ENCODE measurements at regions not wholly inside any gene's neighbourhood (a gene's known extent, or its start where the extent isn't known, plus 50 kb on each side); places are given as distances from the start of the nearest gene placed in this dataset.

GRCh38 chr4:54513204-54513603 lies 144.6 kb upstream of the KIT start:
- no peak overlapping the region for H3K4me3 ChIP-seq (ENCODE audit: low read depth, low read length)
- in situ Hi-C loops (cut with HindIII; ENCODE audit: low pct_ligation_motif_present, low sequenced_read_pairs) = no loop called here
- DNase-seq = peak; percentile 91
- TF ChIP-seq, protein P1, sequence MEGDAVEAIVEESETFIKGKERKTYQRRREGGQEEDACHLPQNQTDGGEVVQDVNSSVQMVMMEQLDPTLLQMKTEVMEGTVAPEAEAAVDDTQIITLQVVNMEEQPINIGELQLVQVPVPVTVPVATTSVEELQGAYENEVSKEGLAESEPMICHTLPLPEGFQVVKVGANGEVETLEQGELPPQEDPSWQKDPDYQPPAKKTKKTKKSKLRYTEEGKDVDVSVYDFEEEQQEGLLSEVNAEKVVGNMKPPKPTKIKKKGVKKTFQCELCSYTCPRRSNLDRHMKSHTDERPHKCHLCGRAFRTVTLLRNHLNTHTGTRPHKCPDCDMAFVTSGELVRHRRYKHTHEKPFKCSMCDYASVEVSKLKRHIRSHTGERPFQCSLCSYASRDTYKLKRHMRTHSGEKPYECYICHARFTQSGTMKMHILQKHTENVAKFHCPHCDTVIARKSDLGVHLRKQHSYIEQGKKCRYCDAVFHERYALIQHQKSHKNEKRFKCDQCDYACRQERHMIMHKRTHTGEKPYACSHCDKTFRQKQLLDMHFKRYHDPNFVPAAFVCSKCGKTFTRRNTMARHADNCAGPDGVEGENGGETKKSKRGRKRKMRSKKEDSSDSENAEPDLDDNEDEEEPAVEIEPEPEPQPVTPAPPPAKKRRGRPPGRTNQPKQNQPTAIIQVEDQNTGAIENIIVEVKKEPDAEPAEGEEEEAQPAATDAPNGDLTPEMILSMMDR (IDR thresholded peaks at IDR 0.05; ENCODE audit: low read depth, low read length, missing control alignments) = no peak
- peak overlapping the region; percentile 66 for H3K27ac ChIP-seq
- no peaks in the 10 kb centered on the region for H3K36me3 ChIP-seq (replicated peaks)
- no peaks in the 10 kb centered on the region for H3K27me3 ChIP-seq (replicated peaks)

GRCh38 chr4:54513741-54514140 lies 144.0 kb upstream of the KIT start:
- Histone ChIP-seq H3K36me3 (replicated peaks) (no peaks in the 10 kb centered on the region), H3K27me3 (replicated peaks) (no peaks in the 10 kb centered on the region), H3K4me3 (ENCODE audit: low read depth, low read length) (no peak overlapping the region), H3K27ac (peak overlapping the region; percentile 37)
- in situ Hi-C loops (cut with HindIII; ENCODE audit: low pct_ligation_motif_present, low sequenced_read_pairs) = no loop called here
- TF ChIP-seq, protein P1 (IDR thresholded peaks at IDR 0.05; ENCODE audit: low read depth, low read length, missing control alignments) = no peak
- DNase-seq = no peak

GRCh38 chr4:54516556-54517215 lies 141.1 kb upstream of the KIT start:
- H3K27ac ChIP-seq = no peak overlapping the region
- DNase-seq = no peak
- H3K36me3 ChIP-seq (replicated peaks) = no peaks in the 10 kb centered on the region
- H3K4me3 ChIP-seq (ENCODE audit: low read depth, low read length) = no peak overlapping the region
- in situ Hi-C loops (cut with HindIII; ENCODE audit: low pct_ligation_motif_present, low sequenced_read_pairs) = no loop called here
- TF ChIP-seq, protein P1 (IDR thresholded peaks at IDR 0.05; ENCODE audit: low read depth, low read length, missing control alignments) = no peak
- H3K27me3 ChIP-seq (replicated peaks) = no peaks in the 10 kb centered on the region

GRCh38 chr4:54517781-54518444 lies 139.8 kb upstream of the KIT start:
- no peak for DNase-seq
- Histone ChIP-seq H3K36me3 (replicated peaks) (no peaks in the 10 kb centered on the region), H3K27ac (no peak overlapping the region), H3K27me3 (replicated peaks) (no peaks in the 10 kb centered on the region), H3K4me3 (ENCODE audit: low read depth, low read length) (no peak overlapping the region)
- in situ Hi-C loops (cut with HindIII; ENCODE audit: low pct_ligation_motif_present, low sequenced_read_pairs) = no loop called here
- TF ChIP-seq, protein P1 (IDR thresholded peaks at IDR 0.05; ENCODE audit: low read depth, low read length, missing control alignments) = no peak

GRCh38 chr4:54525602-54526001 lies 132.2 kb upstream of the KIT start:
- Histone ChIP-seq H3K27ac (peak overlapping the region; percentile 40), H3K36me3 (replicated peaks) (no peaks in the 10 kb centered on the region), H3K27me3 (replicated peaks) (no peaks in the 10 kb centered on the region), H3K4me3 (ENCODE audit: low read depth, low read length) (no peak overlapping the region)
- in situ Hi-C loops (cut with HindIII; ENCODE audit: low pct_ligation_motif_present, low sequenced_read_pairs) = no loop called here
- peak; percentile 97 for DNase-seq
- TF ChIP-seq, protein P1 (IDR thresholded peaks at IDR 0.05; ENCODE audit: low read depth, low read length, missing control alignments) = no peak
